ENCODE measurements at regions not wholly inside any gene's neighbourhood (a gene's known extent, or its start where the extent isn't known, plus 50 kb on each side); places are given as distances from the start of the nearest gene placed in this dataset.

DNA sequence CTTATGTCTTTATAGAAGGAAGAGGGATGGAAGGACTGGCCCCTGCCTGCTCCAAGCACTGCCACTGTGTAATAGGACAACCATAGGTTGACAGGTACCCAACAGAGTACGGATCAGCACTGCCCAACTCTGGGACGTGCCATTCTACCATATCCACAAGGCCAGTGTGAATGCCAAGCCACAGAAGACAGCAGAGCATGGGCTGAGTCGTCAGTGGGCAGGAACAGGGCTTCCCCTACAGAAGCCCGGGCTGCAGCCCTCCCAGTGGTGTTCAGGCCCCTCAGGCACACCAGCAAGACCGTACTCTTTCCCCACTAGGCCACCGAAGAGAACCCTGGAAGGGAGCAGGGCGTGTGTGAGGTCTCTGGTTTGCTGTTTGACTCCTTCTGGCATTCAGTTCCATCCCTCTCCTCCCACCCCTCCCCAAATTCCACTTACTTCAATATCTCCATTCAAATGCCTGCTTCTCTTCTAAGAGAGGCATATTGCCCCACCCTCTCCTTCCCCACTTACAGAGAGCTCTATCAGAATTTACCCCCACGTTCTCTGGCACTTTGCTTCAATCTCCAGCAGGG lies 209.4 kb downstream of the FOXO1 start:
- intact Hi-C loops (cut with DNase I): no loop called here
- DNase-seq (ENCODE audit: low spot score): no peak
- TF ChIP-seq POLR2AphosphoS5 (IDR thresholded peaks at IDR 0.05) (no peak), POLR2A (IDR thresholded peaks at IDR 0.05) (no peak)
- TF ChIP-seq, protein P1, sequence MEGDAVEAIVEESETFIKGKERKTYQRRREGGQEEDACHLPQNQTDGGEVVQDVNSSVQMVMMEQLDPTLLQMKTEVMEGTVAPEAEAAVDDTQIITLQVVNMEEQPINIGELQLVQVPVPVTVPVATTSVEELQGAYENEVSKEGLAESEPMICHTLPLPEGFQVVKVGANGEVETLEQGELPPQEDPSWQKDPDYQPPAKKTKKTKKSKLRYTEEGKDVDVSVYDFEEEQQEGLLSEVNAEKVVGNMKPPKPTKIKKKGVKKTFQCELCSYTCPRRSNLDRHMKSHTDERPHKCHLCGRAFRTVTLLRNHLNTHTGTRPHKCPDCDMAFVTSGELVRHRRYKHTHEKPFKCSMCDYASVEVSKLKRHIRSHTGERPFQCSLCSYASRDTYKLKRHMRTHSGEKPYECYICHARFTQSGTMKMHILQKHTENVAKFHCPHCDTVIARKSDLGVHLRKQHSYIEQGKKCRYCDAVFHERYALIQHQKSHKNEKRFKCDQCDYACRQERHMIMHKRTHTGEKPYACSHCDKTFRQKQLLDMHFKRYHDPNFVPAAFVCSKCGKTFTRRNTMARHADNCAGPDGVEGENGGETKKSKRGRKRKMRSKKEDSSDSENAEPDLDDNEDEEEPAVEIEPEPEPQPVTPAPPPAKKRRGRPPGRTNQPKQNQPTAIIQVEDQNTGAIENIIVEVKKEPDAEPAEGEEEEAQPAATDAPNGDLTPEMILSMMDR (IDR thresholded peaks at IDR 0.05): no peak
- Histone ChIP-seq H3K27me3 (replicated peaks; ENCODE audit: insufficient read depth) (no peaks in the 10 kb centered on the region), H3K4me1 (replicated peaks) (no peaks in the 10 kb centered on the region), H3K36me3 (no peaks in the 10 kb centered on the region), H3K9me3 (no peaks in the 10 kb centered on the region), H3K4me3 (no peak overlapping the region), H3K27ac (no peak overlapping the region)
- 74% methylated on average over 8 of the region's 8 CpGs for WGBS

DNA sequence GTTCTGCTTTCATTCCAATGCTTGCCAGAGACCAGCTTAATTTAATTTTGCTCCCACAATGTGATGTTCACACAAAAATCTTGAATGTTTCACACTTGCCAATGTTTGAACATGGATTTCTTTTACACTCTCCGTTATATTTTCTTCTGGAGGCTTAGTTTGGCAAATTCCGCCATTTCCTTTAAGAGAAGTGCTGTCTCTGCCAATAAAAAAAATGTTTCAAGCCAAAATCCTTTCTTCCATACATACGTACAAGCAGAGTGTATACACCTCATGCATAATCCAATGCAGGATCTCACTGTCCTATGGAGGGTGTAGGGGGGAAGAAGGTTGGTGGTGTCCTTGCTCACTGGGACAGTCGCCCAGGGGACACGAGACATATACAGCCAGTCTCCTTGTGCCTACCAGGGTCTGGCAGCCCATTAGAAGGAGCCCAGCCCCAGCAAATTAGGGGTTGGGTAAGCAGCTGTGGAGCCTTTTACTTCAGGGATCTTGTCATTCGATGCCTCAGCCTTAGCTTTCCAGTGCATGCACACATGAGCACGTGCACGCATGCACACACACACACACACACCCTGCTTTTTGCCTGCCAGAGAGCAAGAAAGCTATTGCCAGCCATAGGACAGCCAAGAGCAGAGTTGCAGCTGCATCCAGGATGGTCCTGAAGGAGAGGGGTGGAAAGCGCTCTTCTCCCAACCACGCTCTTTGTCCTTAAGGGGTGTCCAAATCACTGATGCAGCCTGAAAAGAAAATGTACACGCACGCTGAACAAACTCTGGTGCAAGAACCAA lies 208.3 kb downstream of the FOXO1 start:
- Histone ChIP-seq H3K4me3 (no peak overlapping the region), H3K4me1 (replicated peaks) (no peaks in the 10 kb centered on the region), H3K36me3 (no peaks in the 10 kb centered on the region), H3K9me3 (no peaks in the 10 kb centered on the region), H3K27ac (no peak overlapping the region), H3K27me3 (replicated peaks; ENCODE audit: insufficient read depth) (no peaks in the 10 kb centered on the region)
- no peak for DNase-seq (ENCODE audit: low spot score)
- WGBS: 87% methylated on average over 11 of the region's 12 CpGs
- intact Hi-C loops (cut with DNase I): no loop called here
- TF ChIP-seq, protein P1 (IDR thresholded peaks at IDR 0.05): no peak
- TF ChIP-seq POLR2AphosphoS5 (IDR thresholded peaks at IDR 0.05) (no peak), POLR2A (IDR thresholded peaks at IDR 0.05) (no peak)

DNA sequence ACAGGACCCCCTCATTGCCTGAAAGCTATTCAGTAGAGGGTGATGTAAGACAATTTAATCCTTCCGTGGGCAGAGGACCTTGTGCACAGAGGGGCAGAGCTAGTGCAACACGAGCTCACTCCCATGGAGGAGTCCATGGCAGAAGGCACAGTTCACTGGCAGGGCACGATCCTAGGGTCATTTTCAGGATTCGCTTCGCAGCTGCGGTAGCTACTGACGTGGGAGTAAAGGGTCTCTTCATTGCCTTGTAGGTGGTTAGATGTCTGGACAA lies 207.8 kb downstream of the FOXO1 start:
- Histone ChIP-seq H3K4me1 (replicated peaks) (no peaks in the 10 kb centered on the region), H3K9me3 (no peaks in the 10 kb centered on the region), H3K36me3 (no peaks in the 10 kb centered on the region), H3K27ac (no peak overlapping the region), H3K4me3 (no peak overlapping the region), H3K27me3 (replicated peaks; ENCODE audit: insufficient read depth) (no peaks in the 10 kb centered on the region)
- no peak for TF ChIP-seq POLR2A (IDR thresholded peaks at IDR 0.05)
- TF ChIP-seq POLR2AphosphoS5 (IDR thresholded peaks at IDR 0.05): no peak
- TF ChIP-seq, protein P1 (IDR thresholded peaks at IDR 0.05): no peak
- no peak for DNase-seq (ENCODE audit: low spot score)
- WGBS: 95% methylated on average over 7 of the region's 7 CpGs
- intact Hi-C loops (cut with DNase I): no loop called here

DNA sequence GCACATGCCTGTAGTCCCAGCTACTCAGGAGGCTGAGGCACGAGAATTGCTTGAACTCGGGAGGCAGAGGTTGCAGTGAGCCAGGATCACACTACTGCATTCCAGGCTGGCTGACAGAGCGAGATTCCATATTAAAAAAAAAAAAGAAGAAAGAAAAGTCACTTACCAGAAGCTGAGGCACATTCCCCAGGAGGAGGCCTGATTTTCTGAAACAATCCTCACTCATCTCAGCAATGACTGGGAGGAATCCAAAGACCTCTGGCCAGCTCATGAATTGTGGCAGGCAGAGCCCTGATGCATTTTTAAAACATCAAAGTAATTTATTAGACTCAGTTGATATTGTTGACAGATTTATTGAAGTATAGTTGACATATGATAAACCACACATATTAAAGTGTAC lies 206.3 kb downstream of the FOXO1 start:
- Histone ChIP-seq H3K36me3 (no peaks in the 10 kb centered on the region), H3K4me3 (no peak overlapping the region), H3K27me3 (replicated peaks; ENCODE audit: insufficient read depth) (no peaks in the 10 kb centered on the region), H3K9me3 (no peaks in the 10 kb centered on the region), H3K27ac (no peak overlapping the region), H3K4me1 (replicated peaks) (no peaks in the 10 kb centered on the region)
- TF ChIP-seq, protein P1 (IDR thresholded peaks at IDR 0.05): no peak
- TF ChIP-seq POLR2AphosphoS5 (IDR thresholded peaks at IDR 0.05) (no peak), POLR2A (IDR thresholded peaks at IDR 0.05) (no peak)
- WGBS: 75% methylated on average over 3 of the region's 3 CpGs
- DNase-seq (ENCODE audit: low spot score): no peak
- intact Hi-C loops (cut with DNase I): no loop called here
